GM21576 (cell line): ENCODE measurements at regions not wholly inside any gene's neighbourhood (a gene's known extent, or its start where the extent isn't known, plus 50 kb on each side); places are given as distances from the start of the nearest gene placed in this dataset.

Experiments used
- ATAC-seq: cut with Tn5 transposase; IDR thresholded peaks from one replicate; pipeline ENCODE4 v1.9.1; 2021; ENCODE audit warnings: mild to moderate bottlenecking, moderate library complexity; ENCODE audit not compliant: unreplicated experiment

DNA sequence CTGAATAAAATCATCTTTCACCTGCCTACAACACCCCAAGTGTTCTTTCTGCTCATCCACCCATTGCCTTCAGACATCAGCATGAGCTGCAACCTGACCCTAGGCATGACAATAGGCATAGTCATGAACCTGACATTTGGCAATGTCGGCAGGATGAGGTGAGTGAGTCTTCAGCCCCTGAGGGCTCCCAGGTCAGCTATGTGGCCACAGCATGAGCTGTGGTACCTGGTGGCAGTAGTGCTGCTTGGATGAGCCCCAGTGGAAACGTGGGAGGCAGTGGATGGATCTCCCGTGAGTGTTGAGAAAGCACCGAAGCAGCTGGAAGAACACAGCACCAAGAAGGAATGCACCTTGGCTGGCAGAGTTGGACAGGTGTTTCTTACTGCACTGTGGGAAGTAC lies 334.8 kb upstream of the FAR2 start:
- ATAC-seq, result no peak

DNA sequence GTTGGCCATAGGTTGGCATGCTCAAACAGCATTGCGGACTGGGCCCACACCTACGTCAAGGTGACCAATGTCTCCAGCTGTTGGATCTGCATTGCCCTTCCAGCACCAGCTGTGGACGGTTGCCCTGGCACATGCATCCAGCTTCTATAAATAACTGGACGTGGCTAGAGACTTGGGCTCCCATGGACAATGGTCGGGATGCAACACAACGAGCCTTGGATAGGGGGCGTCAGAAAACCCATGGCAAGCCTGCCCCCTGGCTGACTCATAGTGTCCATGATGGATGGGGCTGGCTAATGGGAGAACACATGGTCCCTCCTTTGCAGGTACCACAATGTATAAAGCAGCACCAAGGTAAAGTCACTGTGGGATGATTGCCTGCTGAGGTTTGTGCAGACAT lies 331.6 kb upstream of the FAR2 start:
- no peak for ATAC-seq

DNA sequence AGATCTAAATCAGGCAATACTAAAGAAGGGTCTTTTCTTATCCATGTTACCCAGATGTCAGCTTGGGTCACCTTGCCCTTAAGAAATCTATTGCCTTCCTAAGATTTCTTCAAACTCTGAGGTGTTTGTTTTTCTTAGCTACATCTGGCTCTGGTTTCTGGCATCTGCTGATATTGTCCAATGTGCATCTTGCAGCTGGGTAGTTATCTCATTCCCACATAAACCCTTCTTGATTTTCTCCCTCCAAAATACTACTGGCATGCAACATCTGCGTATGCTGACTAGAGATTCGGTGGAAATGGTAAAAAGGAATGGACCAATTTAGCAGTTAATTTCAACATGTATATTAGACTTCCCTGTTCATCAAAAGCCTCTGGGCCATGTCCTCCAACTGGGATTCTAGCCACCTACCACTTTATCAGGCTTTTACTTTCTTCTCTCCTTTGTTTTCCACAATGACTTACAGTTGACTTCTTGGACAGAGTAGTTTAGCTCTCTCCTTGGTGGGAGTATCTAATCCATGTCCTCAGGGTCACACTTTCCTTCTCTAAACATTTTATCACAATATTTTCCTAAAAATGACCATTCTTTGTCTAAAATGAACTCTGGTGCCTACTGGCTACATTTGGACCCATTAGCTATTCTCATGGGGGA lies 324.8 kb upstream of the FAR2 start:
- no peak for ATAC-seq

DNA sequence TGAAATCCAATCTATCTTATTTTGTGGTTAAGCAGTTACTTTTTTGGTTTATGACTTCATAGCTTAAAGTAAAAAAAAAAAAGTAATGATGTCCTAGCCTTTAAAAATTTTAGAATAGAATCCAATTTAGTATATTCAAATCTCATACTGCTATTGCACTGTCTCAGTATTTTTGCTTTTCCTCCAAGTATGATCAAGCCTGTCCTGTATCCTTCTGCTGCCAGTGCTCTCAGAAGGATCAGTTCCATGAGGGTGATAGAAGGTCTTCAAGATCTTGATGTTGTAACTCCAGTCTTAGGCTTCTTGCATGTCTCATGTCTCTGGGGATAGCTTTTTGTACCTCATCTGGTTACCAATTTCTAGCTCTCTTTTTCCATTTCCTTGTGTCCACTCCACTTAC lies 324.2 kb upstream of the FAR2 start:
- ATAC-seq, result no peak

DNA sequence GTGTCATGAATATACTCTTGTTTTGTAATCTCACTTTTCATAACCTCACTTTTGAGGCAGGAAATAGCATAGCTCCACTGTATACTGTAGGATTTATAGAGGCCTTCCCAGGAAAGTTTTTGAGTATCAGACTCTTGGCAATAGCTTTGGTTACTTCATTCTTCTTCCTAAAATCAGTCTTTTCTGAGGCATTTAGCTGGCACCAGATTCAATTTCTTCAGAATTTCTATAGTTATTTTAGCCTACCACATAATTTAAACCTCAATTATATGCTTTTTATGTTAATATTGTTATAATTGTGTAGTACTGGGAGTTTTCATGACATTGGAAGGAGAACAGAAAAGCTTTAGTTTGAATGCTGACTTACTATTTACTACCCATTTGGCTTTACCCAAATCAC lies 322.3 kb upstream of the FAR2 start:
- ATAC-seq, result no peak

DNA sequence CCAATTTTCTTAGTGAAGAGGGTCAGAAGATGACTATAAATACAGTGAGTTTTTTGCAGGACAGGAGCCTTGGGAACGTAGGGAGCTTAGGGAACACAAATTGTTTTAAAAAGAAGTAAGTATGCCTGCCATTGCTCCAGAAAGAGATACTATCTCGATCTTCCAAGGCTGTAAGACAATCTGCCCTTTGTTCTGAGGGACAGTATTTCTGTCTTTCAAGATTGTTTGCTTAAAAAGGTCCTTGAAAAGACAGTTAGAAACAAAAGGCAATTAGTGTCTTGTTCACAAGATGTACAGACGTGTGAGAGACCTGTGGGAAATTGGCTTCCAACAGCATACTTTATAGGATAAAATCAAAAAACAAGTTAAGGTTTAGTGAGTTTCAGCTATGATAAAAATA lies 321.2 kb upstream of the FAR2 start:
- no peak for ATAC-seq

DNA sequence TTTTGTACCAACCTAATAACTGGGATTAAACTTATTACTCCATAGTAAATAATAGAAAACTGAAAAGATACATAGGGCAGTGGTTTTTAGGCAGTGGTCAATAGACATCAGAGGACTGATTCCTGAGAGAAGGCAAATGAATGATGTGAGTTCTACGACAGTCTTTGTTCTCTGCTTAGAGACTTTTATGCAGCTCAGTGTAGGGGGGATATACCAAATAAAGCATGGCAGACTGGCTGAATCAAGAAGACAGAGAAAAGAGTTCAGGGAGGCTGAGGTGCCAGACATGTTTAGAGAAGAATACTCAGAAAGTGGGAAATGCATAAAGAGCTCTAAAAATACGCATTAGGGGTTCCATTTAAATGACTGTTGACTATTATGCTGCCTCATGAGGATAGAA lies 320.8 kb upstream of the FAR2 start:
- ATAC-seq, result no peak

DNA sequence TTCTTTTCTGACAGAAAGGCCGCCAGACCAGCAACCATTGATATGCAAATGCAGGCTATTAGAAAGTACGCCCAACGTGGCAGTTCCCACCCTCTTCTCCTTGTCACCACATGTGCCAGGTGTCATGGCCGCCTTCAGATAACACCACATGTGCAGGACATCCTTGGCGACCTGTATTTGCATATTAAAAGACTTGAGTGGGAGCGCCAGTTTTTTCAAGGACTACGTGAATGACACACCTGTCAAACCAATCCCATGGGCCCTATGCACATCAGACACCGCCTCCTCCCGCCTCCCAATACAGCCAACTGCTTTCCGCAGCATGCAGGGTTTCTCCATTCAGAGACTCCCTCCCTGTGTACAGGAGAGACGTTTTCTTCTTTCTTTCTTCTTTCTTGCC lies 318.6 kb upstream of the FAR2 start:
- no peak for ATAC-seq

DNA sequence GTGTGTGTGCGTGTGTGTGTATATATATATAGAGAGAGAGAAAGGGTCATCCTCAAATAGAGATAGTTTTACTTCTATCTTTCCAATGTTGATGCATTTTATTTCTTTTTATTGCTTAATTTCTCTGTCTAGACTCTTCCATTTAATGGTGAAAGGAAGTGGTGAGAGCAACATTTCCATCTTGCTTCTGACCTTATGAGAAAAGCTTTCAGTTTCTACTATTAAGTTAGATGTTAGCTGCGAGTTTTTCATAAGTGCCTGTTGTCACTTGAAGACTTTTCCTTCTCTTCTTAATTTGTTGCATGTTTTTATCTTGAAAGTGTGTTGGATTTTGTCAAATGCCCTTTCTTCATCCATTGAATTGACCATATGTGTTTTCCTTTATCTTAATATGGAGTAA lies 304.4 kb upstream of the FAR2 start:
- no peak for ATAC-seq

DNA sequence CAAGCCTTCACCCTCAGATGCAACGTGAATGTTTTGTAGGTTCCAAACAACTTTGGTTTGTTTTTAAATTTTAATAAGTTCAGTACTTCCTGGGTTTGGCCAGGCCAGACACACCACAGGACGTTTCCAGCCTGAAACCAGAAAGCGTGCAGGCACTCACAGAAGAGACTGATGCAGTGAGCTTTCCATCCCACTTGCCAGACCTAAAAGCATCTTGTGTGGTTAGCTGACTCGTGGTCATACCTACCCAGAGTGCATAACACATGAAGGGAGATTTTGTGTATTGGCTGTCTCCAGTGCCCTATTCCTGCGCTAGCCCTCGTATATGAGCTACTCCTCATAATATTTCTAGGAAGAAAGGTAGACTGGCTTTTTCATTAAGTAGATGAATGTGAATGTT lies 297.3 kb upstream of the FAR2 start:
- no peak for ATAC-seq

DNA sequence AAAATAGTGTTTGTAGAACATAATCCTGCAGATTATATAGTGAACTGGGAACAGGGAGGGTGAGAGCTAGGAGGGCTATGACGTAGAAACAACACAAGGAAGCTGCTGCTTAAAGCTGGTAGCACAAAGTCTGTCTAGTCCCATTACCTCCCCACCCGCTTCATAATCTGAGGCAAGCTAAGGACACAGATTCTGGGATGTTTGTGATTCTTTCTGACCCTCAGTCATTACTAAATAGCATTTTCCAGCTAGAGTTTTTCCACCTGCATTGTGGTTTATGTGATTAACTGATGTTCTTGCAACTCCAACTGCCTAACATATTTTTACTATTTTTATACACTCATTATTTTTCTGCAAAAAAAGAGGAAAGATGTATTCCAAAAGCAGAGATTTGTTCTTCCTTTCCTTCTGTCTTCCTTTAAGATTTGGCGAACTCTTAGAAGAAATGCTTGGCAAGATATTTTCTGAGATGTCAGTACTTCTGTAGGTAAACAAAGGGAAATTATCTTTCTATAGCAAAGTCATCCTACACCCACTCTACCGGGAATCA lies 293.2 kb upstream of the FAR2 start:
- ATAC-seq, result no peak

DNA sequence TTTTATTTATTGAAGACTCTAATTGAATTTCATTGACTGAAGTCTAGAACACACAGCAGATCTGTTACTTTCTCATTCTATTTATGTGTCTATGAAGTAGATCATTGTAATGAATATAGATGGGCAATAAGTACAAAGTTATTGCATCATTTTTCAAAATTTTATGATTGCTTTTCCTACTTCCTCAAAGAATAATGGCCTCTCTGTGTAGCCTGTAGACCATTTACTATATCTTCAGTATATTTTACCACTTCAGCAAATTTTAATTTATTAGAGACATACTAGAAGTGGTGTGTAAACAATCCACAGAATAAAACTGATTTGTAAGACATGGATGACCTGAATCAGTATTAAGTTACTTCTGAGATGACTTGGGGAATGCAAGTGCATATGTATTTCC lies 291.7 kb upstream of the FAR2 start:
- no peak for ATAC-seq

DNA sequence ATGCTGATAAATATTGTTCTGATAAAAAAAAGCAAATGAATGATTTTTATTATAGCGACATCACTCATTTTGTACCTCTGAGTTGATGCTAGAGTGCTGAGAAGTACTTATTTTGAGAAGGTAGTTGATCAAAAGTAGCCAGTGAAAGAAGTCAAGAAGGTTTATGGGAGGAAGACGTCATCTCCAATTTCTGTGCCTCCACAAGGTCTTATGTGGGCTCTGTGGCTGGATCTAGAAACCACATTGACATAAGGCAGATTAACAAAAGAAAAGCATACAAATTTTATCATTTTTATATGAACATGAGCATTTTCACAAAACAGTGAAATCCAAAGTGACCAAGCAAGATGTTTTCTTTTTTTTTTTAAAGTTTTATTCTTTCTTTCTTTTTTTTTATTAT lies 289.5 kb upstream of the FAR2 start:
- ATAC-seq, result no peak

DNA sequence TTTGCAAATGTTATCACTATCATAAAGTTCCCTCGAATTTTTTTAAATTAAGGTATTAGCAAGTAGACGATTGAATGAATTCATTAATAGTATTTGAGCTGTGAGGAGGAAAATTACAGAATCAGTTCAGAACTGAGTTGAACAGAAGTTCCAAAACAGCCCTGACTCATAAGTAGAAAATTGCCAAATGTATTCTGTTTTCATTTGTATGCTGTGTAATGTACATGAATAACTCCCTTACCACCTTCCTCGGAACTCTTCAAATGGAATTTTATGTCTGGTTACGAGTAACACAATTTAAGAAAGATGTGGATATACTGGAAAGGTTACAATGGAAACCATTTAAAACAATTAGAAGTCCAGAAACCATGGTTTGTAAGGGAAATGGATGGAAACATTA lies 283.3 kb upstream of the FAR2 start:
- no peak for ATAC-seq

DNA sequence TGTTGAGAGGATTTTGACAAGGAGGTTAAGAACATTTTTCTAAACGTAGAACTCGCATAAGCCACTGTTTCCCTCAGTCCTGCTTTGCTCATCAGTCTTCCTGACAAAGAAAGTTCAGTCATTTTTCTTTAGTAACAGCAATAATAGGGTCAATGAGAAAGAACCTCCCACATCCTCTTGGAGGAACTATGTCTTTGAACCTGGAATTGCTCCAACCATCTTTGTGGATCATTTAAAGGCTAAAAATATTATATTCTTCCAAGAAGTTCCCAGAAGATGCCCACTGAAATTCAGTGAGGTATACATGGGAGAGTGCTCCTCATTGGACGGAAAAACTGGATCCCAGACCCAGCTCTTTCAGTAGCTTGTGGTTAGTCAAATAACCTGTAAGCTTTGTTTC lies 282.8 kb upstream of the FAR2 start:
- ATAC-seq, result no peak

DNA sequence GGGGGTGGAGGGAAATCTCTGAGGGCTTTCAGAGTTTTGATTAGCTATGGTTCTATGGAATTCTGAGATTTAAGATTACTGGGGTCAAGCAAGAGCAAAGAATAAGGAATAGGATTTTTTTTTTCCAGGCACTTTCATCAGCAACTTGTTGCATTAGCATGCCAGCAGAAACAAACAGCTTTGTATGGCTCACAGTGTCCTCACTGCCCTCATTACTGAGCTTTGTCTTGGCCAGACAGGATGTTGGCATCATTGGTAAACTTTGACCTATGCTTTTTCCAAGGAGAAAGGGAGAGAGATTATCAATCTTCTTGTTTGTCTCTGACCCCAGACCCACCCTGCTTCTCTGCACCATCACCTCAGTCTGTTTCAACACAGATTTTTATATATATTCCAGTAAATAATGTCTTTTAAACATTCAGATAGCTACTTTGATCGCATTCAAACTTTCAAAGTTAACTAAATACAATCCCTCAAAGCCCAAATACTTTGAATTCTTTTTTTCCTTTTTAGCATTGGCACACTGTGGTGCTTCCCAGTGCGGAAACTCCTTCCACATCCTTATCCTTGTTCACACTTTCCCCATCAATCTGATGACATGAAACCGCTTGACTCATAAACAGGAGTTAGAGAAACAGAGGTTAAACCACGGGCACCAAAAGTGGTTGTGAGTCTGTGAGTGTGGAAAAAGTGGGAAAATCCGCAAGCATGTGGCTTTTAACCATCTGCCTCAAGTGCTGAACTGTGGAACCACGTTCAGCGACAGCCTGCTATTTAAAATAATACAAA lies 282.2 kb upstream of the FAR2 start:
- ATAC-seq, result no peak

DNA sequence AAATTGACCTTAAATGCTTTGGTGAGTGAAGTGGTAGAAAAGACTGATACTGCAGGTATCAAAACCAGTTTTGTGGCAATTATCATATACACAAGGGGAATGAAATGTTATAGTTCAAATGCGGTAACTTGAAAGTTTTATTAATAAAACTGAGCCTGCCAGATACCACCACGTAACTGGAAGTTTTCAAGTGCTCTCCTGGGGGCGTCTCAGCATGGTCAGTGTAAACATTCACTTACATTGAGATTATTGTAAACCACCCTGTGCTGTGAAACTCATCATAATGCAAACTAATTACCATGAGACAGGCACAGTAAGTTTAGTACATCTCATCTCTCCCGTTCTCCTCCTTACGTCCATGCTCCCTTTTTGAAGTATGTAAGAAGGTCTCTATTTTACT lies 280.7 kb upstream of the FAR2 start:
- no peak for ATAC-seq

DNA sequence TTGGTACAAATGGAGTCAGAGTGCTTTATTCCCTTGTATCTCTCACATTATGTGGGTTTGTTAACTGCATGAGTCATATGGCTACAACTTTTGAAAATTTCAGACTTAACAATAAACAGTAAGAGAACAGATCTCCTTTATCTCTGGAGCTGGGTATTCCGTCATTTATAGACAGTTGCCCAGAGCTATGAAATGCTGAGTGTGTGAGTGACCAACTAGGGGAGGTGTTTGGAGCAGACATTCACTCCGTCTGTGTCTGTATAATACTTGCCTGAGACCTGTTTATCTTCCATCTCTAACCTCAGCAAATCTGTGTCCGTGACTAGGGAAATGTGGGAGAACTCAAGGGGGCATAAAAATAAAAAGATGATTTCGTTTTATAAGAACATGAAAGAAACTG lies 279.9 kb upstream of the FAR2 start:
- no peak for ATAC-seq

DNA sequence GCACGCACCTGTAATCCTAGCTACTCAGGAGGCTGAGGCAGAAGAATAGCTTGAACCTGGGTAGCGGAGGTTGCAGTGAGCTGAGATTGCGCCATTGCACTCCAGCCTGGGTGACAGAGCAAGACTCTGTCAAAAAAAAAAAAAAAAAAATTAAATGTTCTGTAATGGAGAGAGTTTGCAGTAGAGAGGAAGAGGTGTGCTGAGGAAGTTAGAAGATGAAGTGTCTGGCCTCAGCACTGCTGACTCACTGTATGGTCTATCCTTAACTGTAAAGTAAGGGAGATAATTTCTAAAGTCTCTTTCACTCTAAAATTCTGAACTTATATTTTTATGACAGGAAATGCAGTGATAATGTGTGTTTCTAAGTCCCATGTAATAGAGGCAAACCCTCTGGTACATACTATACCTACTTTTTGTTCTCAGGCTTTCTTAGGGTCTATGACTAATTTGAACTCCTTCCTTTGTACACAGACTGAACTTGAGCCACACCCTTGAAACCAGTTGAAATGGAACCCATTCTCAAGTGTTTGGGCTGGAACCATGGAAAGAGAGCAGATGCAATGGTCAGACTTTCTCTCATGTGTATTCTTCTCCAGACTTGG lies 278.1 kb upstream of the FAR2 start:
- ATAC-seq, result no peak

DNA sequence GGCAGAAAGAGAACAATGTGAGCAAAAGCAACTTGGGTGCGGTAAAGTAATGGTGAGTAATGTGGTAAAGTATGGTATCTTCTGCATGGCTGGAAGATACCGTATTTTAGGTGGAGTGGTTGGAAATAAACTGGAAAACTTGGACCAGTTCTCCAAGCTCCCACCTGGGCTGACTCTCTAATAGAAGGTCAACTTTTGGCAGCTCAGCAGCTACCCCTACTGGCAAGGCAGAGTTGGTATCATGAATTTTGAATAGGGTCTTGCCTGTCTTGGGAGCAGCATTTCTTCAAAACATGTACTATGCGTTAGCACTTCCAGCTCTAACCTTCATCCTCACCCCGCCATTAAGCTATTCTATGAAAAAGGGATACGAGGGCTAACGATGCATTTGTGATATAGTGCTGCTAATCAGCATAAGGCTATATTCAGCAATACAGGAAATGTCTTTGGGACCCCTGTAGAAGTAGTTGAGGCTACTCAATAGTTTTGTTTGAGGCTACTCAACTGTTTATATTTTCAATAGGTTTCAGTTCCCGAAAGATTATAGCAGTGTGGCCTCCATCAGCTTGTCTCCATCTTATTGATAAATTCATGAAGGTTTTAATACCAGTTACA lies 276.3 kb upstream of the FAR2 start:
- no peak for ATAC-seq

DNA sequence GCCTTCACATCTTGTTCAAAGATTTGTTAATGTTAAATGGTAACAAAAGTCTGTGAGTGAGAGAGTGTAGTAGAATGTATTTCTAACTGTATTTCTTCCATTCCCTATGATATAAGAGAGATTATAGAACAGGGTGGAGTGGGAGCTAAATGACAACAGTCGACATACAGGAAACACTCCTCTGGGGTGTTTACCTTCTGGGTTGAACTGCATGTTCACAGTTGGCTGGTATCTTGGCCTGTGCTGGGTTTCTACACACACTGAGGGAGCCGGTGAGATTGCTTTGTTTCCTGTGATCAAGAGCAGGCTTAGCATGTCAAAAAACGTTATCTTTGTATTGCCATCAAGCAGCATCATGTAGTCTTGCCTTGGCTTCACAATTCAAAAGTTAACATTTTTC lies 274.3 kb upstream of the FAR2 start:
- ATAC-seq, result no peak
